ENCODE measurements at regions not wholly inside any gene's neighbourhood (a gene's known extent, or its start where the extent isn't known, plus 50 kb on each side); places are given as distances from the start of the nearest gene placed in this dataset.
"Not testable (repeated sequence)": the region's sequence is repeated elsewhere in the genome, so short reads cannot be mapped to it uniquely, and the experiment has no call there.

- no peak overlapping the region for H3K27ac ChIP-seq (ENCODE audit: low read length)
- DNase-seq (ENCODE audit: low read depth, low spot score) = no peak
- H3K27me3 ChIP-seq (ENCODE audit: control insufficient read depth, insufficient read depth, low read length) = no peaks in the 10 kb centered on the region
- no peak overlapping the region for H3K4me3 ChIP-seq (ENCODE audit: low read length)
- no peaks in the 10 kb centered on the region for H3K36me3 ChIP-seq (ENCODE audit: control insufficient read depth, insufficient read depth, low read length)
- no peaks in the 10 kb centered on the region for H3K4me1 ChIP-seq (ENCODE audit: control insufficient read depth, insufficient read depth, low read length)
- WGBS (ENCODE audit: insufficient coverage, insufficient read length) = no CpG with 5 or more reads among the region's 4 CpGs
- H3K9me3 ChIP-seq (ENCODE audit: control insufficient read depth, insufficient read depth, low read length) = no peaks in the 10 kb centered on the region
These were observed 130.6 kb downstream of the MTNR1A start for GRCh38 chr4:186424745-186425144.

- H3K36me3 ChIP-seq (ENCODE audit: control insufficient read depth, insufficient read depth, low read length) = no peaks in the 10 kb centered on the region
- no peak for DNase-seq (ENCODE audit: low read depth, low spot score)
- no CpG with 5 or more reads among the region's 2 CpGs for WGBS (ENCODE audit: insufficient coverage, insufficient read length)
- no peak overlapping the region for H3K27ac ChIP-seq (ENCODE audit: low read length)
- H3K4me1 ChIP-seq (ENCODE audit: control insufficient read depth, insufficient read depth, low read length) = no peaks in the 10 kb centered on the region
- H3K9me3 ChIP-seq (ENCODE audit: control insufficient read depth, insufficient read depth, low read length) = no peaks in the 10 kb centered on the region
- H3K4me3 ChIP-seq (ENCODE audit: low read length) = no peak overlapping the region
- H3K27me3 ChIP-seq (ENCODE audit: control insufficient read depth, insufficient read depth, low read length) = no peaks in the 10 kb centered on the region
These were observed 133.1 kb downstream of the MTNR1A start for GRCh38 chr4:186422296-186422695.

- H3K4me3 ChIP-seq (ENCODE audit: low read length) = no peak overlapping the region
- no peak overlapping the region for H3K27ac ChIP-seq (ENCODE audit: low read length)
- H3K36me3 ChIP-seq (ENCODE audit: control insufficient read depth, insufficient read depth, low read length) = no peaks in the 10 kb centered on the region
- H3K4me1 ChIP-seq (ENCODE audit: control insufficient read depth, insufficient read depth, low read length) = no peaks in the 10 kb centered on the region
- DNase-seq (ENCODE audit: low read depth, low spot score) = no peak
- no peaks in the 10 kb centered on the region for H3K9me3 ChIP-seq (ENCODE audit: control insufficient read depth, insufficient read depth, low read length)
- no peaks in the 10 kb centered on the region for H3K27me3 ChIP-seq (ENCODE audit: control insufficient read depth, insufficient read depth, low read length)
- no CpG with 5 or more reads among the region's 5 CpGs for WGBS (ENCODE audit: insufficient coverage, insufficient read length)
These were observed 138.8 kb downstream of the MTNR1A start for GRCh38 chr4:186416451-186417060.

- Histone ChIP-seq H3K27ac (ENCODE audit: low read length) (no peak overlapping the region), H3K9me3 (ENCODE audit: control insufficient read depth, insufficient read depth, low read length) (no peaks in the 10 kb centered on the region), H3K4me1 (ENCODE audit: control insufficient read depth, insufficient read depth, low read length) (no peaks in the 10 kb centered on the region), H3K4me3 (ENCODE audit: low read length) (no peak overlapping the region), H3K36me3 (ENCODE audit: control insufficient read depth, insufficient read depth, low read length) (no peaks in the 10 kb centered on the region), H3K27me3 (ENCODE audit: control insufficient read depth, insufficient read depth, low read length) (no peaks in the 10 kb centered on the region)
- no peak for DNase-seq (ENCODE audit: low read depth, low spot score)
- no CpG with 5 or more reads among the region's 1 CpG for WGBS (ENCODE audit: insufficient coverage, insufficient read length)
These were observed 141.0 kb downstream of the MTNR1A start for GRCh38 chr4:186414390-186414789.

GRCh38 chr4:186405957-186406356 is 140.0 kb downstream of the F11 start:
- no peaks in the 10 kb centered on the region for H3K36me3 ChIP-seq (ENCODE audit: control insufficient read depth, insufficient read depth, low read length)
- no peaks in the 10 kb centered on the region; the same call in 1 of the 2 replicates for H3K4me1 ChIP-seq (ENCODE audit: control insufficient read depth, insufficient read depth, low read length)
- no peak overlapping the region for H3K27ac ChIP-seq (ENCODE audit: low read length)
- no peaks in the 10 kb centered on the region for H3K27me3 ChIP-seq (ENCODE audit: control insufficient read depth, insufficient read depth, low read length)
- no peaks in the 10 kb centered on the region for H3K9me3 ChIP-seq (ENCODE audit: control insufficient read depth, insufficient read depth, low read length)
- 100% methylated on average over 5 of the region's 12 CpGs for WGBS (ENCODE audit: insufficient coverage, insufficient read length)
- DNase-seq (ENCODE audit: low read depth, low spot score) = no peak
- no peak overlapping the region for H3K4me3 ChIP-seq (ENCODE audit: low read length)

GRCh38 chr4:186404562-186405134 is 138.7 kb downstream of the F11 start:
- H3K36me3 ChIP-seq (ENCODE audit: control insufficient read depth, insufficient read depth, low read length) = no peaks in the 10 kb centered on the region
- no peaks in the 10 kb centered on the region; the same call in 1 of the 2 replicates for H3K4me1 ChIP-seq (ENCODE audit: control insufficient read depth, insufficient read depth, low read length)
- H3K27me3 ChIP-seq (ENCODE audit: control insufficient read depth, insufficient read depth, low read length) = no peaks in the 10 kb centered on the region
- H3K27ac ChIP-seq (ENCODE audit: low read length) = no peak overlapping the region
- DNase-seq (ENCODE audit: low read depth, low spot score) = no peak
- 100% methylated on average over 3 of the region's 6 CpGs for WGBS (ENCODE audit: insufficient coverage, insufficient read length)
- no peaks in the 10 kb centered on the region for H3K9me3 ChIP-seq (ENCODE audit: control insufficient read depth, insufficient read depth, low read length)
- H3K4me3 ChIP-seq (ENCODE audit: low read length) = no peak overlapping the region

- no peak for DNase-seq (ENCODE audit: low read depth, low spot score)
- H3K27me3 ChIP-seq (ENCODE audit: control insufficient read depth, insufficient read depth, low read length) = no peaks in the 10 kb centered on the region
- no peak overlapping the region for H3K27ac ChIP-seq (ENCODE audit: low read length)
- no peaks in the 10 kb centered on the region for H3K9me3 ChIP-seq (ENCODE audit: control insufficient read depth, insufficient read depth, low read length)
- peaks cover 3% of the 10 kb centered on the region; the same call in 1 of the 2 replicates for H3K4me1 ChIP-seq (ENCODE audit: control insufficient read depth, insufficient read depth, low read length)
- no peak overlapping the region for H3K4me3 ChIP-seq (ENCODE audit: low read length)
- no CpG with 5 or more reads among the region's 6 CpGs for WGBS (ENCODE audit: insufficient coverage, insufficient read length)
- H3K36me3 ChIP-seq (ENCODE audit: control insufficient read depth, insufficient read depth, low read length) = no peaks in the 10 kb centered on the region
These were observed 134.7 kb downstream of the F11 start for GRCh38 chr4:186400676-186401075.

- Histone ChIP-seq H3K4me1 (ENCODE audit: control insufficient read depth, insufficient read depth, low read length) (peaks cover 3% of the 10 kb centered on the region; the same call in 1 of the 2 replicates), H3K27me3 (ENCODE audit: control insufficient read depth, insufficient read depth, low read length) (no peaks in the 10 kb centered on the region)
- no CpG with 5 or more reads among the region's 10 CpGs for WGBS (ENCODE audit: insufficient coverage, insufficient read length)
These were observed 126.0 kb downstream of the F11 start for GRCh38 chr4:186392017-186392416.

GRCh38 chr4:186384328-186384727 is 118.3 kb downstream of the F11 start:
- DNase-seq (ENCODE audit: low read depth, low spot score); H3K27me3 ChIP-seq (ENCODE audit: control insufficient read depth, insufficient read depth, low read length); H3K9me3 ChIP-seq (ENCODE audit: control insufficient read depth, insufficient read depth, low read length); H3K27ac ChIP-seq (ENCODE audit: low read length); H3K4me1 ChIP-seq (ENCODE audit: control insufficient read depth, insufficient read depth, low read length); H3K4me3 ChIP-seq (ENCODE audit: low read length); H3K36me3 ChIP-seq (ENCODE audit: control insufficient read depth, insufficient read depth, low read length): not testable (repeated sequence)
- WGBS (ENCODE audit: insufficient coverage, insufficient read length) = no CpG with 5 or more reads among the region's 1 CpG

More at GRCh38 chr4:186392017-186392416, 126.0 kb downstream of the F11 start:
- H3K4me3 ChIP-seq (ENCODE audit: low read length) = no peak overlapping the region
- no peaks in the 10 kb centered on the region for H3K9me3 ChIP-seq (ENCODE audit: control insufficient read depth, insufficient read depth, low read length)
- no peaks in the 10 kb centered on the region for H3K36me3 ChIP-seq (ENCODE audit: control insufficient read depth, insufficient read depth, low read length)
- no peak overlapping the region for H3K27ac ChIP-seq (ENCODE audit: low read length)
- no peak for DNase-seq (ENCODE audit: low read depth, low spot score)

GRCh38 chr4:186368281-186368680 is 102.3 kb downstream of the F11 start:
- H3K9me3 ChIP-seq (ENCODE audit: control insufficient read depth, insufficient read depth, low read length) = no peaks in the 10 kb centered on the region; the same call in 1 of the 2 replicates
- H3K36me3 ChIP-seq (ENCODE audit: control insufficient read depth, insufficient read depth, low read length) = no peaks in the 10 kb centered on the region
- H3K4me3 ChIP-seq (ENCODE audit: low read length) = no peak overlapping the region
- no peaks in the 10 kb centered on the region for H3K27me3 ChIP-seq (ENCODE audit: control insufficient read depth, insufficient read depth, low read length)
- no CpG with 5 or more reads among the region's 4 CpGs for WGBS (ENCODE audit: insufficient coverage, insufficient read length)
- no peak overlapping the region for H3K27ac ChIP-seq (ENCODE audit: low read length)
- no peak for DNase-seq (ENCODE audit: low read depth, low spot score)
- H3K4me1 ChIP-seq (ENCODE audit: control insufficient read depth, insufficient read depth, low read length) = no peaks in the 10 kb centered on the region

- Histone ChIP-seq H3K27ac (ENCODE audit: low read length) (no peak overlapping the region), H3K9me3 (ENCODE audit: control insufficient read depth, insufficient read depth, low read length) (no peaks in the 10 kb centered on the region; the same call in 1 of the 2 replicates), H3K36me3 (ENCODE audit: control insufficient read depth, insufficient read depth, low read length) (no peaks in the 10 kb centered on the region), H3K4me1 (ENCODE audit: control insufficient read depth, insufficient read depth, low read length) (no peaks in the 10 kb centered on the region), H3K4me3 (ENCODE audit: low read length) (no peak overlapping the region), H3K27me3 (ENCODE audit: control insufficient read depth, insufficient read depth, low read length) (no peaks in the 10 kb centered on the region)
- DNase-seq (ENCODE audit: low read depth, low spot score) = no peak
- no CpG with 5 or more reads among the region's 5 CpGs for WGBS (ENCODE audit: insufficient coverage, insufficient read length)
These were observed 100.3 kb downstream of the F11 start for GRCh38 chr4:186366326-186366725.
